Hepatocyte (in vitro differentiated cells): ENCODE measurements at regions not wholly inside any gene's neighbourhood (a gene's known extent, or its start where the extent isn't known, plus 50 kb on each side); places are given as distances from the start of the nearest gene placed in this dataset.

Source experiments
- DNase-seq: peaks from one replicate; pipeline ENCODE4 v3.0.0-alpha.2; 2016; ENCODE audit warnings: low spot score
- H2AFZ ChIP-seq: fragments of 200-600 bp; sonication (generic); 2 replicates; pipeline ENCODE4 v1.6.0; 2016; ENCODE audit warnings: antibody characterized with exemption, mild to moderate bottlenecking
- H3K27ac ChIP-seq: fragments of 200-600 bp; sonication (generic); 2 replicates; pipeline ENCODE4 v1.5.1; 2016; ENCODE audit warnings: mild to moderate bottlenecking
- H3K27me3 ChIP-seq: fragments of 200-600 bp; sonication (generic); 2 replicates; pipeline ENCODE4 v1.6.1; 2016
- H3K36me3 ChIP-seq: fragments of 200-600 bp; sonication (generic); replicated peaks from 2 replicates; pipeline ENCODE4 v1.5.1; 2016; ENCODE audit warnings: low read depth; ENCODE audit not compliant: insufficient read depth
- H3K4me1 ChIP-seq: fragments of 200-600 bp; sonication (generic); 2 replicates; pipeline ENCODE4 v1.5.1; 2016; ENCODE audit warnings: mild to moderate bottlenecking, moderate library complexity; ENCODE audit not compliant: insufficient read depth
- H3K4me2 ChIP-seq: fragments of 200-600 bp; sonication (generic); 2 replicates; pipeline ENCODE4 v1.6.0; 2016
- H3K4me3 ChIP-seq: fragments of 200-600 bp; sonication (generic); 2 replicates; pipeline ENCODE4 v1.5.1; 2016; ENCODE audit warnings: mild to moderate bottlenecking
- H3K79me2 ChIP-seq: fragments of 200-600 bp; sonication (generic); 2 replicates; pipeline ENCODE4 v1.6.0; 2017; ENCODE audit warnings: mild to moderate bottlenecking
- H3K9me2 ChIP-seq: fragments of 200-600 bp; sonication (generic); replicated peaks from 2 replicates; pipeline ENCODE4 v1.6.0; 2017; ENCODE audit warnings: mild to moderate bottlenecking; ENCODE audit not compliant: insufficient read depth
- H3K9me3 ChIP-seq: fragments of 200-600 bp; sonication (generic); 2 replicates; pipeline ENCODE4 v1.5.1; 2016; ENCODE audit warnings: low read depth, mild to moderate bottlenecking
- H4K20me1 ChIP-seq: fragments of 200-600 bp; sonication (generic); 2 replicates; pipeline ENCODE4 v1.6.0; 2016; ENCODE audit warnings: mild to moderate bottlenecking; ENCODE audit not compliant: insufficient read depth, poor library complexity, severe bottlenecking
- CTCF ChIP-seq: fragments of 200-600 bp; sonication (generic); IDR thresholded peaks from 2 replicates; pipeline ENCODE4 v1.5.1; 2016; ENCODE audit warnings: antibody characterized with exemption, mild to moderate bottlenecking; ENCODE audit not compliant: poor library complexity
- EZH2 ChIP-seq: fragments of 200-600 bp; sonication (generic); IDR thresholded peaks from 2 replicates; pipeline ENCODE4 v1.6.1; 2016; ENCODE audit warnings: antibody characterized with exemption, mild to moderate bottlenecking, borderline replicate concordance
- EZH2phosphoT487 ChIP-seq: fragments of 200-600 bp; sonication (generic); IDR thresholded peaks from one replicate; pipeline ENCODE4 v1.6.1; 2018; ENCODE audit warnings: antibody characterized with exemption, mild to moderate bottlenecking, low read depth, moderate library complexity; ENCODE audit not compliant: unreplicated experiment, severe bottlenecking
- WGBS: methylation state at CpG from one replicate; pipeline ENCODE4 v1.1.6; 2016; ENCODE audit warnings: low lambda C conversion rate; ENCODE audit errors: missing lambda C conversion rate; 5-methylcytosine and 5-hydroxymethylcytosine counted together

DNA sequence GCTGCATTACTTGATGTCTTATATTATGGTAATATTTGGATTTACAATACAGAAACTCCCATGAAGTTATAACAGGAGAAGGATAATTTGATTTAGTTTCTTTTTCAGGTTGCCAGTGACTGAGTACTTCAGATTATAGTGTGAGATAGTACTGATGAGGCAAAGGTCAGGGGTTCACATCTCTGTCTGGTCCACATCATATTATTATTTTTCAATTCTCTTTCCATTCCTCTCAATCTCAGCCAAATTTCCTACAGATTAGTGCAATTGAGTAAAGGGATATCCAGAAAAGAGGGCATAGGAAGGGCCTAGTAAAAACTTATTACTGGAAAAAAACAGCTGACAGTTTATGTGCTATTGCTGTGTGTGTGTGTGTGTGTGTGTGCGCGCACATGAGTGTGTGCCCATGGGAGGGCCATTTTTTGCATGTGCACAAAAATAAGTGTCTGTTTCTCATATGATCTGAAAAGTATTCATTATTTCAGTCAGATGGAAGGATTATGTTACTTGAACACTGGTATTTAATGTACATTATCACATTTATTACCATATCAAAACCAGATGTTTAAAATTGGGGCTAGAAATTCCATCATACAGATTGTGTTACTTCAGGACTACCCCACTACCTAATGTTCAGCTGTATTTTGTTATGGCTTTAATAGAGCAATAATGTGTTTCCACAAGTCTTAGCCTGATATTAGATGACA lies 78.3 kb upstream of the KCNK2 start:
- H3K4me3 ChIP-seq = no peak overlapping the region
- peak; percentile 16 for DNase-seq
- no peaks in the 10 kb centered on the region for H3K9me2 ChIP-seq
- 70% methylated on average over 2 of the region's 2 CpGs for WGBS
- no peaks in the 10 kb centered on the region for H3K9me3 ChIP-seq
- H4K20me1 ChIP-seq = no peaks in the 10 kb centered on the region
- peaks cover 4% of the 10 kb centered on the region for H3K4me1 ChIP-seq
- peak overlapping the region; percentile 68 for H3K4me2 ChIP-seq
- H3K27me3 ChIP-seq = no peaks in the 10 kb centered on the region
- H2AFZ ChIP-seq = no peak overlapping the region
- peak overlapping the region; percentile 82 for H3K27ac ChIP-seq
- H3K36me3 ChIP-seq = no peaks in the 10 kb centered on the region
- TF ChIP-seq CTCF (no peak), EZH2 (no peak), EZH2phosphoT487 (no peak)
- H3K79me2 ChIP-seq = peaks cover 4% of the 10 kb centered on the region

DNA sequence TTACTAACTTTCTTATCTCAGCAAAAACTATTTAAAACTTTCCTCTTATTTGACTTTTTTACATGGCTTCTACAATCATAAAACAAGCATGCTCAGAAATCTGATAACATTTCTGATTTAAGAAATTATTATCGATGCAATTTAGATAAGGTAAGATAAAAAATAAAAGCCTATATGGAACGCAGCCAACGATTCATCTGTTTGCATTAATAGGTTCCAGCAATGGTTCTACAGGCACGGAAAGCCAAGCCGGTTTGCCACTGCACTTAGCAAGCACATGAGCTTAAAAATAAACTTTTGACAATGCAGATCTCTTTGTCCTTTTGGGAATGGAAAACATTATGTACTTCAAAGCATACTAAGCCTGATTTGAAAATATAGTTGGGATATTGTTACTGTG lies 77.5 kb upstream of the KCNK2 start:
- Histone ChIP-seq H3K4me2 (peak overlapping the region; percentile 68), H2AFZ (peak overlapping the region; percentile 63)
- DNase-seq = peak; percentile 37

DNA sequence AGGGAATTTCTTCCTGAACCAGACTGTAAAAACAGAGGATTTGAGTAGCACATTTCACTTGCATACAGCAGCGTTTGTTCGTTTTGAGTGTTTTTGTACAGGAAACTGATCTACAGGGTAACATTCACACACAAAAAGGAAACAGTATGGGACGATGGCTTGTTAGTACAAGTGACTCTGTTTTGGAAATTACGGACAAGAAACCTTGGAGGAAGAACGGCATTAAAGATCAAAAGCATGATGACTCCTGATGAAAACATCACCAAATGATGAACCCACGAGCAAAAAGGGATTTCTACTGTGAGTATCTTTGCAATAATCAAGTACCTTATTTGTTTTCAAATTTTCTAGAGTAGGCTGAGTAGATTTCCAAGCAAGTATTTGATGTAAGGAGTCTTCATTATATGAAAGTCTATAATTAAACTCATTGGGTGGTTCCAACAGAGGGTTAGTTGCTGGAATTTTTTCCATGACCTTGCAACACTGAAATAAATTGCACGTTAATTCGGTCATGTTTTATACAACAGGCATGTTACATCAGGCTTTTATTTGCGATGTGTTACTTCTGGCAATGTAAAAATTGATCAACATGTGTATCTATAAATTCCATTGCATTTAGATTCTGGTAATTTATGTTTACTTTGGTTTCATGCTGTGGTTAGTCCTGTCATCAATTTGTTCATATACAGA lies 76.7 kb upstream of the KCNK2 start:
- WGBS = 56% methylated on average over 9 of the region's 9 CpGs
- H3K79me2 ChIP-seq = peaks cover 4% of the 10 kb centered on the region
- peak overlapping the region; percentile 82 for H3K27ac ChIP-seq
- TF ChIP-seq EZH2phosphoT487 (no peak), CTCF (no peak), EZH2 (no peak)
- peak overlapping the region; percentile 13 for H3K4me3 ChIP-seq
- H3K36me3 ChIP-seq = no peaks in the 10 kb centered on the region
- H4K20me1 ChIP-seq = no peaks in the 10 kb centered on the region
- no peaks in the 10 kb centered on the region for H3K27me3 ChIP-seq
- H3K9me2 ChIP-seq = no peaks in the 10 kb centered on the region
- peaks cover 11% of the 10 kb centered on the region for H3K4me1 ChIP-seq
- H3K9me3 ChIP-seq = no peaks in the 10 kb centered on the region
- H2AFZ ChIP-seq = peak overlapping the region; percentile 63
- no peak for DNase-seq
- H3K4me2 ChIP-seq = peak overlapping the region; percentile 68

More for the DNA sequence above, 77.5 kb upstream of the KCNK2 start:
- Histone ChIP-seq H3K79me2 (peaks cover 4% of the 10 kb centered on the region), H3K9me2 (no peaks in the 10 kb centered on the region), H3K4me3 (peak overlapping the region; percentile 13), H3K36me3 (no peaks in the 10 kb centered on the region), H3K9me3 (no peaks in the 10 kb centered on the region), H3K27me3 (no peaks in the 10 kb centered on the region), H4K20me1 (no peaks in the 10 kb centered on the region), H3K4me1 (peaks cover 7% of the 10 kb centered on the region), H3K27ac (peak overlapping the region; percentile 82)
- TF ChIP-seq CTCF = no peak
- TF ChIP-seq EZH2 = no peak
- TF ChIP-seq EZH2phosphoT487 = no peak
- 38% methylated on average over 5 of the region's 5 CpGs for WGBS
